GM23338 (cell line): ENCODE measurements at regions not wholly inside any gene's neighbourhood (a gene's known extent, or its start where the extent isn't known, plus 50 kb on each side); places are given as distances from the start of the nearest gene placed in this dataset.
A peak's percentile ranks its signal among the peaks of the same experiment; 100 is the strongest.

Experiments
- ATAC-seq: fragments of 200-7000 bp; cut with Tn5 transposase; 3 replicates; pipeline ENCODE4 v1.9.1; 2020
- DNase-seq: peaks from one replicate; pipeline ENCODE4 v3.0.0-alpha.2; 2015; ENCODE audit warnings: low spot score
- H2AFZ ChIP-seq: fragments of 200-600 bp; sonication (generic); 2 replicates; pipeline ENCODE4 v1.8.0; 2016; ENCODE audit warnings: antibody characterized with exemption, mild to moderate bottlenecking, moderate library complexity
- H3F3A ChIP-seq: fragments of 200-600 bp; sonication (generic); replicated peaks from 2 replicates; pipeline ENCODE4 v1.8.0; 2017; ENCODE audit warnings: antibody characterized with exemption, mixed run types, low read depth
- H3K27ac ChIP-seq: fragments of 200-600 bp; sonication (generic); 2 replicates; pipeline ENCODE4 v1.6.1; 2016; ENCODE audit warnings: low read depth
- H3K27me3 ChIP-seq: fragments of 200-600 bp; sonication (generic); 2 replicates; pipeline ENCODE4 v1.8.0; 2016; ENCODE audit warnings: mild to moderate bottlenecking, mixed run types, moderate library complexity; ENCODE audit not compliant: insufficient read depth
- H3K36me3 ChIP-seq: fragments of 200-600 bp; sonication (generic); 2 replicates; pipeline ENCODE4 v1.8.0; 2016; ENCODE audit warnings: mild to moderate bottlenecking; ENCODE audit not compliant: insufficient read depth
- H3K4me1 ChIP-seq: fragments of 200-600 bp; sonication (generic); 2 replicates; pipeline ENCODE4 v1.8.0; 2016; ENCODE audit warnings: mild to moderate bottlenecking, moderate library complexity; ENCODE audit not compliant: insufficient read depth
- H3K4me2 ChIP-seq: fragments of 200-600 bp; sonication (generic); 2 replicates; pipeline ENCODE4 v1.7.1; 2017; ENCODE audit warnings: mixed run types
- H3K4me3 ChIP-seq: fragments of 200-600 bp; sonication (generic); 2 replicates; pipeline ENCODE4 v1.6.1; 2016; ENCODE audit warnings: mixed run types
- H3K79me2 ChIP-seq: fragments of 200-600 bp; sonication (generic); replicated peaks from 2 replicates; pipeline ENCODE4 v1.8.0; 2017; ENCODE audit warnings: mild to moderate bottlenecking; ENCODE audit not compliant: insufficient read depth
- H3K9me2 ChIP-seq: fragments of 200-600 bp; sonication (generic); 2 replicates; pipeline ENCODE4 v1.8.0; 2017; ENCODE audit not compliant: insufficient read depth
- H4K20me1 ChIP-seq: fragments of 200-600 bp; sonication (generic); replicated peaks from 2 replicates; pipeline ENCODE4 v1.8.0; 2017; ENCODE audit warnings: mild to moderate bottlenecking; ENCODE audit not compliant: insufficient read depth
- H3K27ac Mint-ChIP-seq: 2 replicates; pipeline ENCODE4 v1.8.0; 2020; ENCODE audit warnings: inconsistent platforms, mild to moderate bottlenecking, moderate library complexity, mixed read lengths
- H3K27me3 Mint-ChIP-seq: 3 replicates; pipeline ENCODE4 v1.8.0; 2022; ENCODE audit warnings: low read depth, mild to moderate bottlenecking, moderate library complexity, mixed read lengths, inconsistent platforms; ENCODE audit not compliant: insufficient read depth, poor library complexity
- H3K36me3 Mint-ChIP-seq: 3 replicates; pipeline ENCODE4 v1.8.0; 2021; ENCODE audit warnings: low read depth, mild to moderate bottlenecking, inconsistent platforms, moderate library complexity, mixed read lengths
- H3K4me1 Mint-ChIP-seq: 3 replicates; pipeline ENCODE4 v1.8.0; 2020; ENCODE audit warnings: mild to moderate bottlenecking, inconsistent platforms, mixed read lengths
- H3K4me3 Mint-ChIP-seq: 3 replicates; pipeline ENCODE4 v1.8.0; 2021; ENCODE audit warnings: moderate library complexity, mild to moderate bottlenecking, inconsistent platforms, mixed read lengths
- H3K9me3 Mint-ChIP-seq: 3 replicates; pipeline ENCODE4 v1.8.0; 2020; ENCODE audit warnings: moderate library complexity, mild to moderate bottlenecking, inconsistent platforms, mixed read lengths
- CREB1 ChIP-seq: fragments of 250-450 bp; sonication (Bioruptor Pico); IDR thresholded peaks from 2 replicates; pipeline ENCODE4 v1.5.0; 2020; ENCODE audit warnings: low read depth, mild to moderate bottlenecking, moderate library complexity
- CTCF ChIP-seq, 2 experiments: fragments of 200-600 bp in 1 of 2; sonication (generic) in 1 of 2; conservative IDR thresholded peaks; 2 replicates each; pipeline versions ENCODE4 v1.5.1 to v1.6.1; 2016 to 2017; ENCODE audit warnings: antibody characterized with exemption in 2 of 2, low read depth in 2 of 2, mild to moderate bottlenecking in 2 of 2, moderate library complexity in 1 of 2
- ETS1 ChIP-seq: IDR thresholded peaks from 2 replicates; pipeline ENCODE4 v1.6.1; 2016; ENCODE audit warnings: antibody characterized with exemption
- EZH2 ChIP-seq: fragments of 200-600 bp; sonication (generic); IDR thresholded peaks from one replicate; pipeline ENCODE4 v1.8.0; 2017; ENCODE audit warnings: antibody characterized with exemption, mild to moderate bottlenecking, low read depth; ENCODE audit not compliant: unreplicated experiment
- EZH2phosphoT487 ChIP-seq: fragments of 200-600 bp; sonication (generic); IDR thresholded peaks from one replicate; pipeline ENCODE4 v1.8.1; 2018; ENCODE audit warnings: antibody characterized with exemption; ENCODE audit not compliant: unreplicated experiment
- NANOG ChIP-seq: IDR thresholded peaks from 2 replicates; pipeline ENCODE4 v1.6.1; 2016; ENCODE audit warnings: antibody characterized with exemption, borderline replicate concordance
- REST ChIP-seq: IDR thresholded peaks from one replicate; pipeline ENCODE4 v1.6.1; 2018; ENCODE audit warnings: antibody characterized with exemption; ENCODE audit not compliant: unreplicated experiment
- ZNF114 ChIP-seq: fragments of 250-450 bp; sonication (Bioruptor Pico); IDR thresholded peaks from 2 replicates; pipeline ENCODE4 v1.5.0; 2020; ENCODE audit warnings: mild to moderate bottlenecking, moderate library complexity
- ZNF331 ChIP-seq: fragments of 250-450 bp; sonication (Bioruptor Pico); IDR thresholded peaks from 2 replicates; pipeline ENCODE4 v1.5.0; 2020; ENCODE audit warnings: low read depth, mild to moderate bottlenecking, moderate library complexity

GRCh38 chr6:40909811-40910210 lies 129.2 kb downstream of the UNC5CL start (continued):
- TF ChIP-seq EZH2 (no peak), ZNF114 (CRISPR knock-in tag) (no peak), EZH2phosphoT487 (no peak)

GRCh38 chr6:40907198-40907701 lies 131.8 kb downstream of the UNC5CL start:
- no peaks in the 10 kb centered on the region for H3K79me2 ChIP-seq
- H3K27me3 ChIP-seq, result no peaks in the 10 kb centered on the region
- Mint-ChIP-seq H3K4me1 (no peaks in the 10 kb centered on the region; the same call in 2 of the 3 replicates), H3K27me3 (peaks cover 1% of the 10 kb centered on the region), H3K4me3 (no peak overlapping the region), H3K36me3 (no peaks in the 10 kb centered on the region), H3K27ac (no peak overlapping the region), H3K9me3 (no peaks in the 10 kb centered on the region)
- H3K4me2 ChIP-seq, result no peak overlapping the region
- H3K4me1 ChIP-seq, result no peaks in the 10 kb centered on the region
- no peaks in the 10 kb centered on the region; the same call in 1 of the 2 replicates for H3K36me3 ChIP-seq
- no peaks in the 10 kb centered on the region for H3K9me2 ChIP-seq
- TF ChIP-seq CREB1 (CRISPR knock-in tag), result no peak
- TF ChIP-seq ETS1, result no peak
- no peak for TF ChIP-seq ZNF331 (CRISPR knock-in tag)
- no peak for TF ChIP-seq REST
- TF ChIP-seq NANOG, result no peak
- no peak for TF ChIP-seq EZH2phosphoT487
- no peak for TF ChIP-seq CTCF (conservative IDR thresholded peaks at IDR 0.05; ENCODE audit: low read depth in 2 of 2)
- H2AFZ ChIP-seq, result peak overlapping the region; percentile 14; the same call in 1 of the 2 replicates
- ATAC-seq (no peak), DNase-seq (peak; percentile 9)
- no peaks in the 10 kb centered on the region for H4K20me1 ChIP-seq
- H3F3A ChIP-seq, result no peaks in the 10 kb centered on the region
- H3K27ac ChIP-seq, result no peak overlapping the region
- H3K4me3 ChIP-seq, result no peak overlapping the region
